GM12878 (cell line): ENCODE measurements at regions not wholly inside any gene's neighbourhood (a gene's known extent, or its start where the extent isn't known, plus 50 kb on each side); places are given as distances from the start of the nearest gene placed in this dataset.

ENCODE experiments used
- ATAC-seq: fragments of 200-7000 bp; cut with Tn5 transposase; 3 replicates; pipeline ENCODE4 v1.9.1; 2020; ENCODE audit warnings: mild to moderate bottlenecking, moderate library complexity
- BruUV-seq: library from RNA; stranded (reverse); fragments of 400-500 nt; replicated peaks from 2 replicates; lab custom pipeline; 2021; lab: Mats Ljungman, UMichigan
- CTCF ChIA-PET: fragments of 300-600 bp; sonication (Branson Sonifier 250); formaldehyde crosslinking; extraction: SDS; loops from one replicate; lab custom pipeline; 2021; ENCODE audit warnings: inconsistent platforms; lab: Yijun Ruan, JAX
- POLR2A ChIA-PET: fragments of 350-600 bp; formaldehyde crosslinking; extraction: SDS; loops from one replicate; lab custom pipeline; 2021; ENCODE audit warnings: inconsistent platforms; lab: Charles Lee
- RAD21 ChIA-PET: fragments of 300-600 bp; sonication (Branson Sonifier 250); formaldehyde crosslinking; loops from one replicate; lab custom pipeline; 2023; ENCODE audit warnings: antibody characterized with exemption; ENCODE audit not compliant: unreplicated experiment; lab: Charles Lee
- SMC1A ChIA-PET: fragments of 300-600 bp; sonication (Branson Sonifier 250); formaldehyde crosslinking; loops from one replicate; lab custom pipeline; 2023; ENCODE audit not compliant: unreplicated experiment, uncharacterized antibody; lab: Charles Lee
- DNase-seq: peaks from one replicate; pipeline ENCODE4 v3.0.0-alpha.2; 2011; ENCODE audit warnings: low read depth, low spot score
- FAIRE-seq: peaks from 3 replicates; lab custom pipeline; 2011; peaks lifted over from hg19 to GRCh38; lab: Jason Lieb, UNC
- H2AFZ ChIP-seq: 2 replicates; pipeline ENCODE4 v1.6.0; 2011; ENCODE audit warnings: low read depth, low read length, control low read depth; ENCODE audit not compliant: control insufficient read depth
- H3K27ac ChIP-seq: 2 replicates; pipeline ENCODE4 v1.5.1; 2011; ENCODE audit warnings: control low read depth; ENCODE audit not compliant: control insufficient read depth, insufficient read depth
- H3K27me3 ChIP-seq, 2 experiments: replicated peaks in 1 of 2; 2 replicates each; pipeline versions ENCODE4 v1.6.0 to v1.6.1; 2011; ENCODE audit warnings: low read length in 1 of 2; ENCODE audit not compliant: control insufficient read depth in 2 of 2, insufficient read depth in 2 of 2
- H3K36me3 ChIP-seq, 2 experiments: 2 replicates each; pipeline ENCODE4 v1.5.1; 2011; ENCODE audit warnings: low read length in 1 of 2; ENCODE audit not compliant: control insufficient read depth in 2 of 2, insufficient read depth in 2 of 2
- H3K4me1 ChIP-seq: 2 replicates; pipeline ENCODE4 v1.6.1; 2011; ENCODE audit warnings: mild to moderate bottlenecking, low read length, moderate library complexity, mixed read lengths; ENCODE audit not compliant: control insufficient read depth, insufficient read depth
- H3K4me2 ChIP-seq: 2 replicates; pipeline ENCODE4 v1.6.0; 2011; ENCODE audit warnings: control low read depth; ENCODE audit not compliant: control insufficient read depth, insufficient read depth
- H3K4me3 ChIP-seq: fragments of 200-600 bp; sonication (generic); 2 replicates; pipeline ENCODE4 v1.5.1; 2016
- H3K79me2 ChIP-seq: 2 replicates; pipeline ENCODE4 v1.6.0; 2011; ENCODE audit warnings: low read length; ENCODE audit not compliant: control insufficient read depth, insufficient read depth
- H3K9ac ChIP-seq: 2 replicates; pipeline ENCODE4 v1.8.0; 2011; ENCODE audit warnings: low read length, control low read depth, mixed read lengths; ENCODE audit not compliant: control insufficient read depth, insufficient read depth
- H3K9me3 ChIP-seq: replicated peaks from 3 replicates; pipeline ENCODE4 v1.5.1; 2011; ENCODE audit warnings: mild to moderate bottlenecking, low read length; ENCODE audit not compliant: control insufficient read depth, insufficient read depth
- H4K20me1 ChIP-seq: 2 replicates; pipeline ENCODE4 v1.6.0; 2011; ENCODE audit not compliant: control insufficient read depth, insufficient read depth
- CREM ChIP-seq: IDR thresholded peaks from 2 replicates; pipeline ENCODE4 v1.6.1; 2014; ENCODE audit warnings: antibody characterized with exemption, low read depth
- GATAD2B ChIP-seq: fragments of 450-650 bp; conservative IDR thresholded peaks from 2 replicates; pipeline ENCODE4 v1.6.1; 2017; ENCODE audit warnings: low read depth, mild to moderate bottlenecking, moderate library complexity
- IKZF1 ChIP-seq: fragments of 450-650 bp; conservative IDR thresholded peaks from 2 replicates; pipeline ENCODE4 v1.6.1; 2017; ENCODE audit warnings: antibody characterized with exemption, mild to moderate bottlenecking
- IRF4 ChIP-seq: IDR thresholded peaks from 2 replicates; pipeline ENCODE4 v1.6.1; 2011; ENCODE audit warnings: low read depth, low read length
- KAT2A ChIP-seq: conservative IDR thresholded peaks from 2 replicates; pipeline ENCODE4 v1.6.1; 2011; ENCODE audit warnings: low read depth, low read length; ENCODE audit not compliant: control insufficient read depth
- MTA3 ChIP-seq: IDR thresholded peaks from 2 replicates; pipeline ENCODE4 v1.6.1; 2012; ENCODE audit warnings: low read length, inconsistent platforms, borderline replicate concordance
- PAX5 ChIP-seq: IDR thresholded peaks from 2 replicates; pipeline ENCODE4 v1.6.1; 2011; ENCODE audit warnings: low read depth, low read length, borderline replicate concordance
- POU2F2 ChIP-seq: IDR thresholded peaks from 3 replicates; pipeline ENCODE4 v1.6.1; 2011; ENCODE audit warnings: low read depth, mild to moderate bottlenecking, low read length, borderline replicate concordance
- SMAD1 ChIP-seq: fragments of 450-650 bp; IDR thresholded peaks from 2 replicates; pipeline ENCODE4 v1.6.1; 2018; ENCODE audit warnings: mild to moderate bottlenecking, low read depth; ENCODE audit not compliant: partially characterized antibody
- SUZ12 ChIP-seq: fragments of 200-600 bp; sonication (generic); IDR thresholded peaks from one replicate; pipeline ENCODE4 v1.6.1; 2018; ENCODE audit warnings: antibody characterized with exemption, mild to moderate bottlenecking; ENCODE audit not compliant: unreplicated experiment
- TCF3 ChIP-seq: IDR thresholded peaks from 2 replicates; pipeline ENCODE4 v1.6.1; 2012; ENCODE audit warnings: low read depth, mild to moderate bottlenecking, low read length, borderline replicate concordance; ENCODE audit not compliant: insufficient read depth
- WGBS: methylation state at CpG from one replicate; pipeline ENCODE4 v1.1.6; 2016; ENCODE audit warnings: low lambda C conversion rate; ENCODE audit not compliant: insufficient replicate concordance, insufficient coverage; ENCODE audit errors: missing lambda C conversion rate; 5-methylcytosine and 5-hydroxymethylcytosine counted together
- in situ Hi-C: fragments of 300-500 bp; cut with MboI; formaldehyde crosslinking; loops from 9 replicates; pipeline ENCODE4 v1.14.3; 2018; ENCODE audit warnings: mixed read lengths
- intact Hi-C: fragments of 100-400 bp; cut with micrococcal nuclease; formaldehyde crosslinking; loops from one replicate; pipeline ENCODE4 v1.14.2; 2022; ENCODE audit not compliant: unreplicated experiment
- TF ChIP-seq, protein P1 (sequence below): IDR thresholded peaks from 2 replicates; pipeline ENCODE4 v1.6.1; 2011; ENCODE audit warnings: low read depth, mild to moderate bottlenecking, low read length, moderate library complexity, borderline replicate concordance; ENCODE audit errors: extremely low read depth
- TF ChIP-seq, protein P2 (sequence below): fragments of 450-650 bp; IDR thresholded peaks from 2 replicates; pipeline ENCODE4 v1.6.1; 2018; ENCODE audit warnings: borderline replicate concordance, mild to moderate bottlenecking; ENCODE audit not compliant: partially characterized antibody

DNA sequence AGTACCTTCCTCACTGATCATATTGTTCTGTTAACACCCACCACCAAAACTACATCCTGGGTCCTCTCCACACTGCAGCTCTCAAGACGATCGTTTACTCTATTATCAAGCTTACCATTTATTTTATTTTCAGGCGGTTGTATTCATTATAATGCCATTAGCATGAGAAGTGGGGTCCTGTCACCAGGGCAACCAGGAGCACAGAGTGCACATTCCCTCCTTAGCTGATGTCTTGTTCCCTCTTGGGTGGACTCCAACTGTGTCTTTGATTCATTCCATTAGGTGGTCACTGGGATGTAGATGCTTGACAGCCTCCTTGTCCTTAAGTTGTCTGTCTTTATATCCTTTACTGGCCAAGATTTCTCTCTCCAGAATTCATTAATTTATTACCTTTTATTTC, 965.9 kb upstream of the EEF2KMT start:
- ChIA-PET RAD21 (no interaction called here), POLR2A (no interaction called here), CTCF (no interaction called here), SMC1A (no interaction called here)
- Histone ChIP-seq H3K36me3 (no peaks in the 10 kb centered on the region), H4K20me1 (no peaks in the 10 kb centered on the region), H3K27ac (no peak overlapping the region), H3K27me3 (no peaks in the 10 kb centered on the region), H3K4me2 (no peak overlapping the region), H3K4me1 (no peaks in the 10 kb centered on the region), H3K79me2 (no peaks in the 10 kb centered on the region), H3K4me3 (no peak overlapping the region), H2AFZ (no peak overlapping the region), H3K9ac (no peak overlapping the region), H3K9me3 (no peaks in the 10 kb centered on the region)
- ATAC-seq (no peak), FAIRE-seq (no peak), DNase-seq (no peak)
- TF ChIP-seq PAX5 (no peak), TCF3 (no peak), IKZF1 (no peak), CREM (no peak), SUZ12 (no peak), SMAD1 (no peak), KAT2A (no peak), IRF4 (no peak), GATAD2B (no peak), POU2F2 (no peak), MTA3 (no peak)
- TF ChIP-seq, protein P1, sequence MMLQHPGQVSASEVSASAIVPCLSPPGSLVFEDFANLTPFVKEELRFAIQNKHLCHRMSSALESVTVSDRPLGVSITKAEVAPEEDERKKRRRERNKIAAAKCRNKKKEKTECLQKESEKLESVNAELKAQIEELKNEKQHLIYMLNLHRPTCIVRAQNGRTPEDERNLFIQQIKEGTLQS = no peak
- TF ChIP-seq, protein P2, sequence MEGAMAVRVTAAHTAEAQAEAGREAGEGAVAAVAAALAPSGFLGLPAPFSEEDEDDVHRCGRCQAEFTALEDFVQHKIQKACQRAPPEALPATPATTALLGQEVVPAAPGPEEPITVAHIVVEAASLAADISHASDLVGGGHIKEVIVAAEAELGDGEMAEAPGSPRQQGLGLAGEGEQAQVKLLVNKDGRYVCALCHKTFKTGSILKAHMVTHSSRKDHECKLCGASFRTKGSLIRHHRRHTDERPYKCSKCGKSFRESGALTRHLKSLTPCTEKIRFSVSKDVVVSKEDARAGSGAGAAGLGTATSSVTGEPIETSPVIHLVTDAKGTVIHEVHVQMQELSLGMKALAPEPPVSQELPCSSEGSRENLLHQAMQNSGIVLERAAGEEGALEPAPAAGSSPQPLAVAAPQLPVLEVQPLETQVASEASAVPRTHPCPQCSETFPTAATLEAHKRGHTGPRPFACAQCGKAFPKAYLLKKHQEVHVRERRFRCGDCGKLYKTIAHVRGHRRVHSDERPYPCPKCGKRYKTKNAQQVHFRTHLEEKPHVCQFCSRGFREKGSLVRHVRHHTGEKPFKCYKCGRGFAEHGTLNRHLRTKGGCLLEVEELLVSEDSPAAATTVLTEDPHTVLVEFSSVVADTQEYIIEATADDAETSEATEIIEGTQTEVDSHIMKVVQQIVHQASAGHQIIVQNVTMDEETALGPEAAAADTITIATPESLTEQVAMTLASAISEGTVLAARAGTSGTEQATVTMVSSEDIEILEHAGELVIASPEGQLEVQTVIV = no peak
- intact Hi-C loops = no loop called here
- in situ Hi-C loops = no loop called here
- no TSS peak for BruUV-seq
- 58% methylated on average over 3 of the region's 3 CpGs for WGBS
